Peyer's patch (tissue), 4 donors: ENCODE measurements at regions not wholly inside any gene's neighbourhood (a gene's known extent, or its start where the extent isn't known, plus 50 kb on each side); places are given as distances from the start of the nearest gene placed in this dataset.

Experiments
- POLR2A ChIP-seq, 2 donors: fragments of 450-650 bp; IDR thresholded peaks; one replicate each; pipeline ENCODE4 v1.5.1; 2017; ENCODE audit warnings: antibody characterized with exemption in 2 of 2, mild to moderate bottlenecking in 2 of 2, moderate library complexity in 2 of 2
- TF ChIP-seq, protein P1 (sequence below), 6 experiments: fragments of 450-650 bp in 4 of 6; fragments of 200-600 bp in 2 of 6; sonication (generic) in 1 of 6; IDR thresholded peaks; one replicate each; pipeline ENCODE4 v1.5.1; 2017 to 2019; ENCODE audit warnings: antibody characterized with exemption in 6 of 6, mild to moderate bottlenecking in 3 of 6, moderate library complexity in 1 of 6

DNA sequence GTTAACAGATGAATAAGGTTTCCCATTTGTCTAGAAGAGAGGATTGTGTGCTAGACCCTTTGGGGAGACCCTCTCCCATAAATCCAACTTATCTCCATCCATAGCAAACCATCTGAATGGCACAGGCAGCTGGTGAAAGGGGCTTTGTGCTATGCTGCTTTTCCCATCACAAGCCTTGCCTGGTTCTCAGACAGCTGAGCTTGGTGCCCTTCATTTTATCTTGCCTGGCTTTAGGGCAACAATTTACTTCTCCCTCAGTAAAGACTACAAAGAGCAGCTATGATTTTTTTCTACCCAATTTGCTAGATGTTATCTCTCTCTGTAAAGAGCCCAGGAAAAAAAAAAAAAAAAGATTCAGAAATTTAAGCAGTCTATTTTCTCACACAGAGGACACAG is 117.0 kb upstream of the COL21A1 start:
- TF ChIP-seq, protein P1, sequence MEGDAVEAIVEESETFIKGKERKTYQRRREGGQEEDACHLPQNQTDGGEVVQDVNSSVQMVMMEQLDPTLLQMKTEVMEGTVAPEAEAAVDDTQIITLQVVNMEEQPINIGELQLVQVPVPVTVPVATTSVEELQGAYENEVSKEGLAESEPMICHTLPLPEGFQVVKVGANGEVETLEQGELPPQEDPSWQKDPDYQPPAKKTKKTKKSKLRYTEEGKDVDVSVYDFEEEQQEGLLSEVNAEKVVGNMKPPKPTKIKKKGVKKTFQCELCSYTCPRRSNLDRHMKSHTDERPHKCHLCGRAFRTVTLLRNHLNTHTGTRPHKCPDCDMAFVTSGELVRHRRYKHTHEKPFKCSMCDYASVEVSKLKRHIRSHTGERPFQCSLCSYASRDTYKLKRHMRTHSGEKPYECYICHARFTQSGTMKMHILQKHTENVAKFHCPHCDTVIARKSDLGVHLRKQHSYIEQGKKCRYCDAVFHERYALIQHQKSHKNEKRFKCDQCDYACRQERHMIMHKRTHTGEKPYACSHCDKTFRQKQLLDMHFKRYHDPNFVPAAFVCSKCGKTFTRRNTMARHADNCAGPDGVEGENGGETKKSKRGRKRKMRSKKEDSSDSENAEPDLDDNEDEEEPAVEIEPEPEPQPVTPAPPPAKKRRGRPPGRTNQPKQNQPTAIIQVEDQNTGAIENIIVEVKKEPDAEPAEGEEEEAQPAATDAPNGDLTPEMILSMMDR (IDR thresholded peaks at IDR 0.05): no peak
- no peak for TF ChIP-seq POLR2A (IDR thresholded peaks at IDR 0.05)
